Stimulated activated CD4-positive, alpha-beta T cell treated with anti-CD3 and anti-CD28 coated beads, TNF-alpha, amount 100 ng/mL, for 48 hours (primary cell): ENCODE measurements at regions not wholly inside any gene's neighbourhood (a gene's known extent, or its start where the extent isn't known, plus 50 kb on each side); places are given as distances from the start of the nearest gene placed in this dataset.
A peak's percentile ranks its signal among the peaks of the same experiment; 100 is the strongest.

Source experiments
- DNase-seq, 3 donors: peaks; one replicate each; pipeline ENCODE4 v3.0.0-alpha.2; 2020; ENCODE audit warnings: low read depth in 3 of 3

- DNase-seq = no peak
These were observed 91.3 kb upstream of the FAM171A1 start for GRCh38 chr10:15462253-15462897.

GRCh38 chr10:15461353-15462108 is 90.4 kb upstream of the FAM171A1 start:
- DNase-seq = no peak

- DNase-seq = no peak
These were observed 89.6 kb upstream of the FAM171A1 start for GRCh38 chr10:15460661-15461060.

GRCh38 chr10:15459218-15459617 is 88.1 kb upstream of the FAM171A1 start:
- no peak for DNase-seq

DNA sequence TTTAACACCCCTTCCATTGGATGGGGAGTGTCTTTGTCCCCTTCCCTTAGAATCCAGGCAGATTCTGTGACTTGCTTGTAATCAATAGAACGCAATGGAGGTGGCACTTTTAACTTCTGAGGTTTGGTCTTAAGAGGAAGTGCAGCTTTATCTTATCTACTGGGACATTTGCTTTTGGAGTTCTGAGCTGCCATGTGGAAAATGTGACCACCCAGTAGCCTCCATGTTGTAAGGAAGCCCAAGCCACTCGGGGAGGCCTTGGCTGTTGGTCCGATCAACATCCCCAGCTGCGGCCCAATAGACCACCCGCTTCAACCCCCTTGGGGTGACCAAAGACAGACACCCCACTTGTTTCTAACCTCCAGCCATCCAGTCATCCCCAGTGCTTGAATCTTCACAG is 86.3 kb upstream of the FAM171A1 start:
- no peak for DNase-seq

GRCh38 chr10:15455456-15455855 is 84.4 kb upstream of the FAM171A1 start:
- no peak for DNase-seq

GRCh38 chr10:15453926-15454325 is 82.8 kb upstream of the FAM171A1 start:
- no peak for DNase-seq

DNA sequence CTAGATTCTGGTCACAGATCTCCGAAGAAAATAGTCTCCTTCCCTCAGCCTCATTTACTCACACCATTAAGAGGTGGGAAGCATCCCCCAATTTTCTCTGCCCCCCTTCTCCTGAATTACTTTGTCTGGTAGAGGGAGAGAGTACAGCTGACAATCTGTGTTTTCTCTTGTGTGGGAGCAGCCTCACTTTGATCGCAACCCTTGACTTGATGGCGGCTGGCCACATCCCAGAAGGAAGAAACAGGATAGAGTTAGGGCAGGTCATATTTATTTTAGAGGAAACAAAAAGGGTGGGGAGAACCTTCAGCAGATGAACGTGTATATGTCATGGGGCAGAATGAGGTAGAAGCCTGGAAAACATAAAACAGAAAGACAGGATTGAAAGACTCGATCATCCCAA is 82.4 kb upstream of the FAM171A1 start:
- DNase-seq = no peak

GRCh38 chr10:15452545-15452944 is 81.5 kb upstream of the FAM171A1 start:
- DNase-seq = no peak

DNA sequence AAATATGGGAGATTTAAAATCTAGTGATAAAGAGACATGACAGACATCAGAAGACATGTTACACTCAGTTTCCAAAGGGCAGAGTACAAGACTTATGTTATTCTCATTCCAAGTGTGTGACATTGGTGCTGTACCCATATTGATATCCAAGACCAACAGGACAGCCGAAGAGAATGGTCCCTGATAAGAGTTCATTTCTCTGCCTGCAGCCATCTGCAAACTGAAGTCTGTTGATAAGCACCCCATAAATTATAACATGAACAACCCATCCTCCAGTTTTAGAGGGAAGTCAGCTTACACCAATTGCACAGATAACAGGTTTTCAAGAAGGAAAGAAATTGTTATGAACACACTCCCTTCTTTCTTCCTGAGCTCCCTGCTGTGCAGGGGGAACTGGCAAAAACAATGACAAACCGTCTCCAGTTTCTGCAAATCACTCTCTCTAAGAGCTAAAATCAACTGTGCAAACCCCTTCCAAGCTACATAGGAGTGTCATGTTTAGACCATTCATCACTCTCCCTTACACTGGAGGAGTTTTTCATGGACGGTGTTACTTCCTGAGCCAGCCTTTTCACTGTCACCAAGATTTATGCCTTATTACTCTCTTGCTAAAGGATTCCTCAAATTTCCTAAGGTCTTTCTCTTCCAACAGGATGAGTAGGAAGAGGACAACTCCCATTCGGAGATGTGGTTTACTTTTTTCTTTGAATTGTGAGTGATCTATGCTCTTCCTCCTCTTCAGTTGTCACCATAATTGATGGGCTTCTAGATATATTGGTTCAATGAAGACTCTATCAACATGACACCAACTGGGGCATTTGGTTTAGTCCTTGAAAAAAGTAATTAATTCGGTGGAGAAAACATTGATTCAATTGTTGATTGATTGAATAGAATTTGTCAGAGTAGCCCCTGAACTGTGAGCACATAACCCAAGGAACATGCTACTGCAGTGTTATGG is 80.3 kb upstream of the FAM171A1 start:
- no peak for DNase-seq

- DNase-seq = no peak
These were observed 77.5 kb upstream of the FAM171A1 start for GRCh38 chr10:15448598-15448997.

DNA sequence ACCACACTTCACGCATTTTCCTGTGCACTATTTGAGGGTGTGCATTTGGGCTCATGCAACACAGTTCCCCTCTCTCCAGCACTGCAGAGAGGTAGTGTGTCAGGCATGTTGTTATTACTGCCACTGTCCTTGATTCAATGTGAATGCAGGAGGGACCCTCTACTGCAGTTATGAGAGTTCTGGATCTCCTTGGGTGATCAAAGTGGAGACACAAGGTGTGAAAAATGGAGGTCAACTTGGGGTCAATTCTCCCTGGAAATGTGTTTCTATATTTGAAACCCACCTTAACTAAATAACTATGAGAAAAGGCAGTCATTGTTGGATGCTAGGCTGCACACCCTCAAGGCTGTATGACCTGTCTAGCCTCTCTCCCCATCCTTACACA is 73.9 kb upstream of the FAM171A1 start:
- no peak for DNase-seq

GRCh38 chr10:15444105-15445005 is 73.3 kb upstream of the FAM171A1 start:
- DNase-seq = no peak

GRCh38 chr10:15442056-15442455 is 71.0 kb upstream of the FAM171A1 start:
- no peak for DNase-seq

DNA sequence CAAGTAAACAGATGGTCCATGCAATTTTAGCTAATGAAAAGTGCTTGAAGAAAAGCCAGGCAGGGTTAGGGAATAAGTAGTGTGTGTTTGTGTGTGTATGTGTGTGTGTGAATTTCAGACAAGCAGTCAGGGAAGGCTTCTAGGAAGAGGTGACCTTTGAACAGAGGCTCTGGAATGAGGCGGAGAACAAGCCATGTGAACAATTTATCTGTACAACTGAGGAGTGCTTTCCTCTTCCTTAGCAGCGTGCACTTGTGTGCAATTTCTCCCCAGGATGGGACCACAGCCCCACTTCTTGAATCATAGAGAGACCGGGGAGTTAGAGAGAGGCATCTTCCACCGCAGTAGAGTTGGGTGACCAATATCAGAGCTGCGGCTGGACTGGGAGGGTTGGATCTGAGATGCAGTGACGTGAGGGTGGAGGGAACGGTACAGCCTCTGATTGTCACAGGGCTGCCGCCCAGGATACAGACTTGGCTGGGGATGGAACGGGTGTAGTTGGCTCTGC is 69.2 kb upstream of the FAM171A1 start:
- no peak for DNase-seq

GRCh38 chr10:15439341-15439842 is 68.3 kb upstream of the FAM171A1 start:
- DNase-seq = no peak

- DNase-seq = no peak
These were observed 65.6 kb upstream of the FAM171A1 start for GRCh38 chr10:15436696-15437095.

DNA sequence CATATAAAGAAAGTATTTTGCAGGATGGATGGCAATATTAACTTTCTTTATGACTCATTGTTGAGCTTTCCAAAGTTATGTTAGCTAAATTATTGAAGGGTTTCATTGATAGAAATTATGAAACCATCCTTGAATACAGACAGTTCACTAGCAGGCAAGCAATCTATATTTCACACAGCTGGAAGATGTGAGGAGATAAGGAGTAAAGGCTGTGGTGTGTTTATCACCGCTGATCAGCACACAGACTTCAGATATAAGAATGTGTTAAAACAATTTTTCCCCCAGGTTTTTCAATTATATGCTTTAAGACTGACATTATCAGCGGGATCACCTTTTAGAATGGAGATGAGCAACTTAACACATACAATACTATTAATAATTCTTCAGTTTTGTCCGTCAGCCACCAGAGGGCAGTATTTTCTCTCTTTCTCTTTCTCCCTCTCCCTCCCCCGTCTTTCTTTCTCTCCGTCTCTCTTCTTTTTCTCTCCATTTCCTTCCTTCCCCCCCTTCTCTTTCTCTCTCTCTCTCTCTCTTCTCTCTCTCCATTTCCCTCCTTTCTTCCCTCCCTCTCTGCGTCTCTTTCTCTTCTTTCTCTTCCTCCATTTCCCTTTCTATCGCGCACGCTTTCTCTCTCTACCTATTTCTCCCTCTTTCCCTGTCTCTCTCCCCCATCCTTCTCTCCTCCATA is 62.9 kb upstream of the FAM171A1 start:
- DNase-seq = peak in 1 of 3 donors; percentile 36

- no peak for DNase-seq
These were observed 61.2 kb upstream of the FAM171A1 start for GRCh38 chr10:15432266-15432665.
